WTC11 (cell line): ENCODE measurements at regions not wholly inside any gene's neighbourhood (a gene's known extent, or its start where the extent isn't known, plus 50 kb on each side); places are given as distances from the start of the nearest gene placed in this dataset.

Source experiments
- ATAC-seq: fragments of 200-7000 bp; cut with Tn5 transposase; 2 replicates; pipeline ENCODE4 v1.10.0; 2021; ENCODE audit warnings: mild to moderate bottlenecking, moderate library complexity
- CTCF ChIA-PET: fragments of 300-600 bp; sonication (Branson Sonifier 250); formaldehyde crosslinking; loops from one replicate; lab custom pipeline; 2021; ENCODE audit warnings: antibody characterized with exemption; lab: Charles Lee
- POLR2A ChIA-PET: fragments of 350-600 bp; sonication (Branson Sonifier 250); formaldehyde crosslinking; loops from one replicate; lab custom pipeline; 2021; ENCODE audit warnings: antibody characterized with exemption; lab: Charles Lee
- DNase-seq: peaks from one replicate; pipeline ENCODE4 v3.0.0; 2021; ENCODE audit warnings: low spot score
- H3K27ac Mint-ChIP-seq: 2 replicates; pipeline ENCODE4 v1.8.0; 2021; ENCODE audit warnings: mixed read lengths
- H3K27me3 Mint-ChIP-seq: 2 replicates; pipeline ENCODE4 v1.8.0; 2021; ENCODE audit warnings: low read depth, mild to moderate bottlenecking, moderate library complexity, mixed read lengths
- H3K36me3 Mint-ChIP-seq: 2 replicates; pipeline ENCODE4 v1.8.0; 2021; ENCODE audit warnings: mixed read lengths
- H3K4me1 Mint-ChIP-seq: 2 replicates; pipeline ENCODE4 v1.8.0; 2022; ENCODE audit warnings: mixed read lengths
- H3K4me3 Mint-ChIP-seq: 2 replicates; pipeline ENCODE4 v1.8.0; 2021; ENCODE audit warnings: mild to moderate bottlenecking, moderate library complexity, mixed read lengths
- H3K9me3 Mint-ChIP-seq: 2 replicates; pipeline ENCODE4 v1.8.0; 2021; ENCODE audit warnings: mixed read lengths
- ATF1 ChIP-seq: sonication (generic); formaldehyde crosslinking; IDR thresholded peaks from 2 replicates; pipeline ENCODE4 v1.8.1; 2023; ENCODE audit warnings: mild to moderate bottlenecking, moderate library complexity, missing genetic modification reagents
- CREM ChIP-seq: sonication (generic); formaldehyde crosslinking; IDR thresholded peaks from 2 replicates; pipeline ENCODE4 v1.8.1; 2022; ENCODE audit warnings: mild to moderate bottlenecking, missing genetic modification reagents, moderate library complexity
- E2F4 ChIP-seq: sonication (generic); formaldehyde crosslinking; IDR thresholded peaks from 2 replicates; pipeline ENCODE4 v1.8.1; 2022; ENCODE audit warnings: low read depth, mild to moderate bottlenecking, moderate library complexity, missing genetic modification reagents, borderline replicate concordance
- ETV6 ChIP-seq: sonication (generic); formaldehyde crosslinking; IDR thresholded peaks from 2 replicates; pipeline ENCODE4 v1.8.1; 2022; ENCODE audit warnings: mild to moderate bottlenecking, missing genetic modification reagents
- FOXP1 ChIP-seq: sonication (generic); formaldehyde crosslinking; IDR thresholded peaks from 2 replicates; pipeline ENCODE4 v1.8.0; 2022; ENCODE audit warnings: missing genetic modification reagents, mild to moderate bottlenecking, moderate library complexity, borderline replicate concordance
- FOXP4 ChIP-seq: sonication (generic); formaldehyde crosslinking; IDR thresholded peaks from 2 replicates; pipeline ENCODE4 v1.8.0; 2022; ENCODE audit warnings: mild to moderate bottlenecking, missing genetic modification reagents
- GABPB1 ChIP-seq: sonication (generic); formaldehyde crosslinking; IDR thresholded peaks from 2 replicates; pipeline ENCODE4 v1.8.1; 2023; ENCODE audit warnings: mild to moderate bottlenecking, missing genetic modification reagents
- NFYB ChIP-seq: sonication (generic); formaldehyde crosslinking; conservative IDR thresholded peaks from 2 replicates; pipeline ENCODE4 v1.8.0; 2022; ENCODE audit warnings: low read depth, missing genetic modification reagents
- PRRX2 ChIP-seq: fragments of 250-450 bp; sonication (Bioruptor Pico); IDR thresholded peaks from 2 replicates; pipeline ENCODE4 v1.8.0; 2021; ENCODE audit warnings: mild to moderate bottlenecking
- RORB ChIP-seq: fragments of 250-450 bp; sonication (Bioruptor Pico); IDR thresholded peaks from 2 replicates; pipeline ENCODE4 v1.9.0; 2021; ENCODE audit warnings: mild to moderate bottlenecking
- ZNF121 ChIP-seq: sonication (generic); formaldehyde crosslinking; IDR thresholded peaks from 2 replicates; pipeline ENCODE4 v1.8.0; 2023; ENCODE audit warnings: missing genetic modification reagents
- ZNF219 ChIP-seq: sonication (generic); formaldehyde crosslinking; IDR thresholded peaks from 2 replicates; pipeline ENCODE4 v1.8.0; 2023; ENCODE audit warnings: missing genetic modification reagents, mild to moderate bottlenecking, borderline replicate concordance
- ZNF232 ChIP-seq: sonication (generic); formaldehyde crosslinking; IDR thresholded peaks from 2 replicates; pipeline ENCODE4 v1.8.0; 2022; ENCODE audit warnings: mild to moderate bottlenecking, missing genetic modification reagents
- ZNF317 ChIP-seq: sonication (generic); formaldehyde crosslinking; IDR thresholded peaks from 2 replicates; pipeline ENCODE4 v1.8.1; 2023; ENCODE audit warnings: low read depth, mild to moderate bottlenecking, moderate library complexity, missing genetic modification reagents, borderline replicate concordance
- TF ChIP-seq, protein P1 (sequence below): sonication (generic); formaldehyde crosslinking; conservative IDR thresholded peaks from 2 replicates; pipeline ENCODE4 v1.8.1; 2023; ENCODE audit warnings: mild to moderate bottlenecking, low read depth, missing genetic modification reagents, moderate library complexity
- TF ChIP-seq, protein P2 (sequence below): sonication (generic); formaldehyde crosslinking; IDR thresholded peaks from 2 replicates; pipeline ENCODE4 v1.8.0; 2022; ENCODE audit warnings: missing genetic modification reagents
- TF ChIP-seq, protein P3 (sequence below): sonication (generic); formaldehyde crosslinking; IDR thresholded peaks from 2 replicates; pipeline ENCODE4 v1.8.1; 2023; ENCODE audit warnings: mild to moderate bottlenecking, moderate library complexity, missing genetic modification reagents
- TF ChIP-seq, protein P4 (sequence below): sonication (generic); formaldehyde crosslinking; IDR thresholded peaks from 2 replicates; pipeline ENCODE4 v1.8.1; 2023; ENCODE audit warnings: mild to moderate bottlenecking, missing genetic modification reagents, moderate library complexity
- TF ChIP-seq, protein P5 (sequence below): fragments of 250-450 bp; sonication (Bioruptor Pico); conservative IDR thresholded peaks from 2 replicates; pipeline ENCODE4 v1.9.0; 2021; ENCODE audit warnings: mild to moderate bottlenecking

DNA sequence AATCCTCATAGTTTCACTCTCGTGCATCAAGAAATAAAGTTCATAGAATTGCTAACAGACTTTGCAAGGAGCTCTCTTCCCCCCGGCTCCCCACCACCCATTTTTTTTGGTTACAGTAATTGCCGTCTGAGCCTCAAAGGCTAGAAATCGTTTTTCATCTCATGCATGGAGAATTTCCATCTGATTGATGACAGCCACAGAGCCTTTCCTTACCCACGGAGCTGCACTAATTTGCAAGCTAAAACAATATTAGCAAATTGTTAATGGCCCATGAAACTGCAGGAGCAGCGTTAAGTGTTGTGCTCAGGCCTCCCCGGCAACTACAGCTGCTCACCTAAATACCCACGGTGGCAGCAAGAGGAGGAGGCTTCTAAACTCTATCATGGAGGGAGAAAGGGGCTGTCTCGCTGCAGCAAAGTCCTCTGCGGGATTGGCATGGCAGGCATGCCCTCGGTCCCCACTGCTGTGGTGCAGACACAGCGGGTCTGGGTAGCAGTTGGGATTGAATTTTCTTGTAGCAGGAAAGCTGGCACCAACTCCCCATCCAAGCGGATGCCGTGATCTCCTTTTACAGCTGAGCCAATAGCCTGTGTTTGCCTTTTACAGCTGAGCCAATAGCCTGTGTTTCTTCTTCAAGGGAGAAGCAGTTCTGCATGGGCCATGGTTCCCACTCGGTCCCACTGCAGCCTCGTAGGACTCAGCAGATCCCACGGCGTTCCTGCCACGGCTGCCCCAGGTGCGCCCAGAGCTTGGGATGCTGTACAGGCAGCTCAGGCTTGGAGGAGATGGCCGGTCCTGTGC is 412.3 kb downstream of the BRD1 start (continued):
- TF ChIP-seq ZNF317 (CRISPR knock-in tag) (no peak), ZNF219 (CRISPR knock-in tag) (no peak)
- TF ChIP-seq, protein P1, sequence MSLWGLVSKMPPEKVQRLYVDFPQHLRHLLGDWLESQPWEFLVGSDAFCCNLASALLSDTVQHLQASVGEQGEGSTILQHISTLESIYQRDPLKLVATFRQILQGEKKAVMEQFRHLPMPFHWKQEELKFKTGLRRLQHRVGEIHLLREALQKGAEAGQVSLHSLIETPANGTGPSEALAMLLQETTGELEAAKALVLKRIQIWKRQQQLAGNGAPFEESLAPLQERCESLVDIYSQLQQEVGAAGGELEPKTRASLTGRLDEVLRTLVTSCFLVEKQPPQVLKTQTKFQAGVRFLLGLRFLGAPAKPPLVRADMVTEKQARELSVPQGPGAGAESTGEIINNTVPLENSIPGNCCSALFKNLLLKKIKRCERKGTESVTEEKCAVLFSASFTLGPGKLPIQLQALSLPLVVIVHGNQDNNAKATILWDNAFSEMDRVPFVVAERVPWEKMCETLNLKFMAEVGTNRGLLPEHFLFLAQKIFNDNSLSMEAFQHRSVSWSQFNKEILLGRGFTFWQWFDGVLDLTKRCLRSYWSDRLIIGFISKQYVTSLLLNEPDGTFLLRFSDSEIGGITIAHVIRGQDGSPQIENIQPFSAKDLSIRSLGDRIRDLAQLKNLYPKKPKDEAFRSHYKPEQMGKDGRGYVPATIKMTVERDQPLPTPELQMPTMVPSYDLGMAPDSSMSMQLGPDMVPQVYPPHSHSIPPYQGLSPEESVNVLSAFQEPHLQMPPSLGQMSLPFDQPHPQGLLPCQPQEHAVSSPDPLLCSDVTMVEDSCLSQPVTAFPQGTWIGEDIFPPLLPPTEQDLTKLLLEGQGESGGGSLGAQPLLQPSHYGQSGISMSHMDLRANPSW (CRISPR knock-in tag), result no peak
- TF ChIP-seq, all 79 proteins: peak for 0

- CTCF ChIA-PET, result no interaction called here
- no peak for ATAC-seq
Observed at GRCh38 chr22:49413551-49413950, 414.1 kb downstream of the BRD1 start.

More at GRCh38 chr22:49413551-49413950, 414.1 kb downstream of the BRD1 start:
- Mint-ChIP-seq H3K27me3 (peaks cover 2% of the 10 kb centered on the region; the same call in 1 of the 2 replicates), H3K4me1 (peaks cover 14% of the 10 kb centered on the region), H3K36me3 (no peaks in the 10 kb centered on the region), H3K4me3 (no peak overlapping the region), H3K27ac (no peak overlapping the region), H3K9me3 (peaks cover 6% of the 10 kb centered on the region)
- TF ChIP-seq RORB (CRISPR knock-in tag) (no peak), NFYB (no peak), ZNF219 (CRISPR knock-in tag) (no peak), ZNF232 (CRISPR knock-in tag) (no peak), E2F4 (CRISPR knock-in tag) (no peak), ZNF121 (CRISPR knock-in tag) (no peak), ATF1 (CRISPR knock-in tag) (no peak), CREM (CRISPR knock-in tag) (no peak), GABPB1 (CRISPR knock-in tag) (no peak), PRRX2 (CRISPR knock-in tag) (no peak), ETV6 (CRISPR knock-in tag) (no peak), FOXP1 (CRISPR knock-in tag) (no peak), FOXP4 (no peak)
- TF ChIP-seq, protein P2, sequence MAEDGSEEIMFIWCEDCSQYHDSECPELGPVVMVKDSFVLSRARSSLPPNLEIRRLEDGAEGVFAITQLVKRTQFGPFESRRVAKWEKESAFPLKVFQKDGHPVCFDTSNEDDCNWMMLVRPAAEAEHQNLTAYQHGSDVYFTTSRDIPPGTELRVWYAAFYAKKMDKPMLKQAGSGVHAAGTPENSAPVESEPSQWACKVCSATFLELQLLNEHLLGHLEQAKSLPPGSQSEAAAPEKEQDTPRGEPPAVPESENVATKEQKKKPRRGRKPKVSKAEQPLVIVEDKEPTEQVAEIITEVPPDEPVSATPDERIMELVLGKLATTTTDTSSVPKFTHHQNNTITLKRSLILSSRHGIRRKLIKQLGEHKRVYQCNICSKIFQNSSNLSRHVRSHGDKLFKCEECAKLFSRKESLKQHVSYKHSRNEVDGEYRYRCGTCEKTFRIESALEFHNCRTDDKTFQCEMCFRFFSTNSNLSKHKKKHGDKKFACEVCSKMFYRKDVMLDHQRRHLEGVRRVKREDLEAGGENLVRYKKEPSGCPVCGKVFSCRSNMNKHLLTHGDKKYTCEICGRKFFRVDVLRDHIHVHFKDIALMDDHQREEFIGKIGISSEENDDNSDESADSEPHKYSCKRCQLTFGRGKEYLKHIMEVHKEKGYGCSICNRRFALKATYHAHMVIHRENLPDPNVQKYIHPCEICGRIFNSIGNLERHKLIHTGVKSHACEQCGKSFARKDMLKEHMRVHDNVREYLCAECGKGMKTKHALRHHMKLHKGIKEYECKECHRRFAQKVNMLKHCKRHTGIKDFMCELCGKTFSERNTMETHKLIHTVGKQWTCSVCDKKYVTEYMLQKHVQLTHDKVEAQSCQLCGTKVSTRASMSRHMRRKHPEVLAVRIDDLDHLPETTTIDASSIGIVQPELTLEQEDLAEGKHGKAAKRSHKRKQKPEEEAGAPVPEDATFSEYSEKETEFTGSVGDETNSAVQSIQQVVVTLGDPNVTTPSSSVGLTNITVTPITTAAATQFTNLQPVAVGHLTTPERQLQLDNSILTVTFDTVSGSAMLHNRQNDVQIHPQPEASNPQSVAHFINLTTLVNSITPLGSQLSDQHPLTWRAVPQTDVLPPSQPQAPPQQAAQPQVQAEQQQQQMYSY (CRISPR knock-in tag), result no peak
- TF ChIP-seq, protein P3, sequence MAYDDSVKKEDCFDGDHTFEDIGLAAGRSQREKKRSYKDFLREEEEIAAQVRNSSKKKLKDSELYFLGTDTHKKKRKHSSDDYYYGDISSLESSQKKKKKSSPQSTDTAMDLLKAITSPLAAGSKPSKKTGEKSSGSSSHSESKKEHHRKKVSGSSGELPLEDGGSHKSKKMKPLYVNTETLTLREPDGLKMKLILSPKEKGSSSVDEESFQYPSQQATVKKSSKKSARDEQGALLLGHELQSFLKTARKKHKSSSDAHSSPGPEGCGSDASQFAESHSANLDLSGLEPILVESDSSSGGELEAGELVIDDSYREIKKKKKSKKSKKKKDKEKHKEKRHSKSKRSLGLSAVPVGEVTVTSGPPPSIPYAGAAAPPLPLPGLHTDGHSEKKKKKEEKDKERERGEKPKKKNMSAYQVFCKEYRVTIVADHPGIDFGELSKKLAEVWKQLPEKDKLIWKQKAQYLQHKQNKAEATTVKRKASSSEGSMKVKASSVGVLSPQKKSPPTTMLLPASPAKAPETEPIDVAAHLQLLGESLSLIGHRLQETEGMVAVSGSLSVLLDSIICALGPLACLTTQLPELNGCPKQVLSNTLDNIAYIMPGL (CRISPR knock-in tag), result no peak
- TF ChIP-seq, protein P4, sequence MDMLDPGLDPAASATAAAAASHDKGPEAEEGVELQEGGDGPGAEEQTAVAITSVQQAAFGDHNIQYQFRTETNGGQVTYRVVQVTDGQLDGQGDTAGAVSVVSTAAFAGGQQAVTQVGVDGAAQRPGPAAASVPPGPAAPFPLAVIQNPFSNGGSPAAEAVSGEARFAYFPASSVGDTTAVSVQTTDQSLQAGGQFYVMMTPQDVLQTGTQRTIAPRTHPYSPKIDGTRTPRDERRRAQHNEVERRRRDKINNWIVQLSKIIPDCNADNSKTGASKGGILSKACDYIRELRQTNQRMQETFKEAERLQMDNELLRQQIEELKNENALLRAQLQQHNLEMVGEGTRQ, result no peak
- TF ChIP-seq, protein P5, sequence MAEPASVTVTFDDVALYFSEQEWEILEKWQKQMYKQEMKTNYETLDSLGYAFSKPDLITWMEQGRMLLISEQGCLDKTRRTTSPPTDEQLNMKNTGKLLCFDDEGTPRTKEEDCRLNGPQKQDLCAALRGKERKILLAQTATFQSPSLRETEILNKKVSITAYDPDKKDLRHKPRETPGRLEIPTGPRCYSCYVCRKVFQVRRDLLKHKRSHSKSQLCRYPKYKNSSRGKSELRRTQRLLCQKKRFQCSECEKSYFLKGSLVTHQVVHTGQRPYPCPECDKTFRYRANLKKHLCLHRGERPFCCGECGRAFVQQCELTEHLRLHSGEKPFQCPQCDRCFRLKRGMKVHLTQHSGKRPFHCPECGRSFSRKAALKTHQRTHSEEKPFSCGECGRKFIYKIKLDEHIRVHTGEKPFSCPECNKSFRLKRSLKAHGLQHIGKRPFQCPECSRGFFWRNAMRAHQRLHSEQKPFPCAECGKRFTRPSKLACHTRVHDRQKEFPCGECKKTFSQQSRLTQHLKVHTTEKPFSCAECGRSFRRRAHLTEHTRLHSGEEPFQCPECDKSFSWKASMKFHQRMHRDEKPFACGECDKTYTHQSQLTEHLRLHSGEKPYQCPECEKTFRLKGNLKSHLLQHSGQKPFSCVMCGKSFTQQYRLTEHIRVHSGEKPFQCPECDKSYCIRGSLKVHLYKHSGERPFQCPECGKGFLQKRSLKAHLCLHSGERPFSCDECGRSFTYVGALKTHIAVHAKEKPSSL (CRISPR knock-in tag), result no peak
- POLR2A ChIA-PET, result no interaction called here
- DNase-seq, result no peak
